Esophagus muscularis mucosa (tissue), 4 donors: ENCODE measurements at regions not wholly inside any gene's neighbourhood (a gene's known extent, or its start where the extent isn't known, plus 50 kb on each side); places are given as distances from the start of the nearest gene placed in this dataset.

ENCODE experiments used
- CTCF ChIP-seq, 3 experiments: fragments of 200-600 bp in 2 of 3; fragments of 450-650 bp in 1 of 3; sonication (generic) in 2 of 3; IDR thresholded peaks; one replicate each; pipeline ENCODE4 v1.5.1; 2017 to 2019; ENCODE audit warnings: antibody characterized with exemption in 3 of 3, mild to moderate bottlenecking in 2 of 3, moderate library complexity in 1 of 3
- EP300 ChIP-seq: sonication (generic); formaldehyde crosslinking; IDR thresholded peaks from one replicate; pipeline ENCODE4 v1.6.1; 2017; ENCODE audit warnings: antibody characterized with exemption
- POLR2AphosphoS5 ChIP-seq, 2 donors: sonication (generic); formaldehyde crosslinking; IDR thresholded peaks; one replicate each; pipeline ENCODE4 v1.6.1; 2017; ENCODE audit warnings: antibody characterized with exemption in 2 of 2

GRCh38 chr16:35414139-35414538 is 1954.7 kb downstream of the TP53TG3F start:
- TF ChIP-seq CTCF (IDR thresholded peaks at IDR 0.05) (no peak), EP300 (no peak), POLR2AphosphoS5 (IDR thresholded peaks at IDR 0.05) (no peak)
